Keratinocyte (primary cell): ENCODE measurements at regions not wholly inside any gene's neighbourhood (a gene's known extent, or its start where the extent isn't known, plus 50 kb on each side); places are given as distances from the start of the nearest gene placed in this dataset.

Experiments used
- EZH2 ChIP-seq: IDR thresholded peaks from one replicate; pipeline ENCODE4 v1.6.1; 2012; ENCODE audit warnings: inconsistent platforms, mild to moderate bottlenecking, low read length, moderate library complexity
- TF ChIP-seq, protein P1 (sequence below), 3 experiments: IDR thresholded peaks in 1 of 3; conservative IDR thresholded peaks in 1 of 3; optimal IDR thresholded peaks in 1 of 3; 2 replicates in 2 of 3; 3 replicates in 1 of 3; pipeline versions ENCODE3 to v1.5.1; 2011; ENCODE audit warnings: low read length in 3 of 3, mild to moderate bottlenecking in 3 of 3, moderate library complexity in 2 of 3, control low read depth in 1 of 3, inconsistent platforms in 1 of 3; ENCODE audit not compliant: insufficient read depth in 2 of 3; ENCODE audit errors: extremely low read depth in 1 of 3

GRCh38 chr7:155882596-155882995 is 70.3 kb upstream of the SHH start:
- TF ChIP-seq, protein P1, sequence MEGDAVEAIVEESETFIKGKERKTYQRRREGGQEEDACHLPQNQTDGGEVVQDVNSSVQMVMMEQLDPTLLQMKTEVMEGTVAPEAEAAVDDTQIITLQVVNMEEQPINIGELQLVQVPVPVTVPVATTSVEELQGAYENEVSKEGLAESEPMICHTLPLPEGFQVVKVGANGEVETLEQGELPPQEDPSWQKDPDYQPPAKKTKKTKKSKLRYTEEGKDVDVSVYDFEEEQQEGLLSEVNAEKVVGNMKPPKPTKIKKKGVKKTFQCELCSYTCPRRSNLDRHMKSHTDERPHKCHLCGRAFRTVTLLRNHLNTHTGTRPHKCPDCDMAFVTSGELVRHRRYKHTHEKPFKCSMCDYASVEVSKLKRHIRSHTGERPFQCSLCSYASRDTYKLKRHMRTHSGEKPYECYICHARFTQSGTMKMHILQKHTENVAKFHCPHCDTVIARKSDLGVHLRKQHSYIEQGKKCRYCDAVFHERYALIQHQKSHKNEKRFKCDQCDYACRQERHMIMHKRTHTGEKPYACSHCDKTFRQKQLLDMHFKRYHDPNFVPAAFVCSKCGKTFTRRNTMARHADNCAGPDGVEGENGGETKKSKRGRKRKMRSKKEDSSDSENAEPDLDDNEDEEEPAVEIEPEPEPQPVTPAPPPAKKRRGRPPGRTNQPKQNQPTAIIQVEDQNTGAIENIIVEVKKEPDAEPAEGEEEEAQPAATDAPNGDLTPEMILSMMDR (optimal IDR thresholded peaks at IDR 0.05 in 1 of 3, IDR thresholded peaks at IDR 0.05 in 1 of 3, conservative IDR thresholded peaks at IDR 0.05 in 1 of 3; ENCODE audit: extremely low read depth in 1 of 3, insufficient read depth in 2 of 3, low read length in 3 of 3): no peak
- no peak for TF ChIP-seq EZH2
